HFF-Myc (cell line): ENCODE measurements at regions not wholly inside any gene's neighbourhood (a gene's known extent, or its start where the extent isn't known, plus 50 kb on each side); places are given as distances from the start of the nearest gene placed in this dataset.
"Not testable (repeated sequence)": the region's sequence is repeated elsewhere in the genome, so short reads cannot be mapped to it uniquely, and the experiment has no call there.

Experiments
- DNase-seq: peaks from one replicate; pipeline ENCODE4 v3.0.0-alpha.2; 2011; ENCODE audit warnings: low read depth; ENCODE audit errors: extremely low read depth
- H3K4me3 ChIP-seq: replicated peaks from 2 replicates; pipeline ENCODE4 v1.5.1; 2011; ENCODE audit warnings: low read depth, mild to moderate bottlenecking, control low read depth, low read length
- TF ChIP-seq, protein P1 (sequence below): IDR thresholded peaks from 2 replicates; pipeline ENCODE4 v1.5.1; 2012; ENCODE audit warnings: mild to moderate bottlenecking, low read depth, low read length, control low read depth; ENCODE audit errors: missing control alignments

DNA sequence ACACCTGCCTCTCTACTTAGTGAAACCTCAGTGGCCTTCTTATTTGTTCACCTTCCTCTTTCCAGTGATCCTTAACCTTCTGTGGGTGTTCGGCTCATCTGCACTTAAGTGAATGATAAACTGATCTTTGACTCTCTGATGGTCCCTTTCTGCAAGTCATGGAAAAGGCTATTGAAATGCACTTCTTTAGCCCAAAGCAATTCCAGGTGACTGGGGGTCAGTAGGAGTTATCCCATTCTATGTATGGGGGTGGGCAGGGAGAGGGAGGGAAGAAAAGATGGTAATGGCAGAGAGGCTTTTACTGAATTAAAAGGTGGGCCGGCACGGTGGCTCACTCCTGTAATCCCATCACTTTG is 170.8 kb downstream of the RGS9 start:
- H3K4me3 ChIP-seq, result no peak overlapping the region
- TF ChIP-seq, protein P1, sequence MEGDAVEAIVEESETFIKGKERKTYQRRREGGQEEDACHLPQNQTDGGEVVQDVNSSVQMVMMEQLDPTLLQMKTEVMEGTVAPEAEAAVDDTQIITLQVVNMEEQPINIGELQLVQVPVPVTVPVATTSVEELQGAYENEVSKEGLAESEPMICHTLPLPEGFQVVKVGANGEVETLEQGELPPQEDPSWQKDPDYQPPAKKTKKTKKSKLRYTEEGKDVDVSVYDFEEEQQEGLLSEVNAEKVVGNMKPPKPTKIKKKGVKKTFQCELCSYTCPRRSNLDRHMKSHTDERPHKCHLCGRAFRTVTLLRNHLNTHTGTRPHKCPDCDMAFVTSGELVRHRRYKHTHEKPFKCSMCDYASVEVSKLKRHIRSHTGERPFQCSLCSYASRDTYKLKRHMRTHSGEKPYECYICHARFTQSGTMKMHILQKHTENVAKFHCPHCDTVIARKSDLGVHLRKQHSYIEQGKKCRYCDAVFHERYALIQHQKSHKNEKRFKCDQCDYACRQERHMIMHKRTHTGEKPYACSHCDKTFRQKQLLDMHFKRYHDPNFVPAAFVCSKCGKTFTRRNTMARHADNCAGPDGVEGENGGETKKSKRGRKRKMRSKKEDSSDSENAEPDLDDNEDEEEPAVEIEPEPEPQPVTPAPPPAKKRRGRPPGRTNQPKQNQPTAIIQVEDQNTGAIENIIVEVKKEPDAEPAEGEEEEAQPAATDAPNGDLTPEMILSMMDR, result no peak
- DNase-seq, result no peak

DNA sequence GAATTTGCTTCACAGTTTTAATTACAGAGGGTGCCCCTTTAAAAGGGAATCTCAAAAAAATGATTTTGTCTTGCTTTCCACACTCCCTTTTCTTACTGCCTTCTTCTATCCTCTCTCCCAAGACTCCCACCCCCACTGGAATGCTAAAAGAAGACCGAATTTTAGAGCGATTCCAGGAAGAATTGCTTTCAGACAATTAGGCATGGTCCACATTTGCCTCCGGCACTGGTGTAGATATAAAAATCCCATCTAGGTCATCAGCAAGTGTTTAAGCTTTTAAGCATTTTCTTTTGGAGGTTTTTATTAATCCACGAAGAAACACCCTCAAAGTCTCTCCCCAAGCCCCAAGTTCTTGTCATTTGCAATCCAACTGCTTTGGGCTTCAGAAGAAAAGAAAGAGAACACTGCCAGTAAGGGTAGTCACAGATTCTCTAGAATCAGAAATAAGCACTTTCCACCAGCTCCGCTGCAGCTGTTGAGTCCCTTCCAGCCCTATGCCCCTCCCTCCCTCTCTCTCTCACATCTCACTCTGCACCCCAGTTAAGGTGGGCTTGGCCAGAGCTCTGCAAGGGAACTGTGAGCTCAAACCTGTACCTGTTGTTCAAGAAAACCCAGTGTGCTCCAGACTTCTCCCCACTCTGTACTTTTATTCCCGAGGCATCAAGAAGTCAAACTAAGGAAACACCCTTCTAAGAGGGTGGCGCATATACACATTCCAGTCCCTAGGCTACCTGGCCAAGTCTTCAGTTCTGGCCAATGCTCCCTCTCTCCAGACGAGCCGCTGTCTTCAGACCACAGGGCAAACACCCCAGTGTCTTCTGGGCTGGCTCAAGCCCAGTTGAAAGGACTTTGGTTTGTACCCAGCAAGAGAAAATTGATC is 170.2 kb downstream of the RGS9 start:
- H3K4me3 ChIP-seq, result no peak overlapping the region
- TF ChIP-seq, protein P1, result no peak

DNA sequence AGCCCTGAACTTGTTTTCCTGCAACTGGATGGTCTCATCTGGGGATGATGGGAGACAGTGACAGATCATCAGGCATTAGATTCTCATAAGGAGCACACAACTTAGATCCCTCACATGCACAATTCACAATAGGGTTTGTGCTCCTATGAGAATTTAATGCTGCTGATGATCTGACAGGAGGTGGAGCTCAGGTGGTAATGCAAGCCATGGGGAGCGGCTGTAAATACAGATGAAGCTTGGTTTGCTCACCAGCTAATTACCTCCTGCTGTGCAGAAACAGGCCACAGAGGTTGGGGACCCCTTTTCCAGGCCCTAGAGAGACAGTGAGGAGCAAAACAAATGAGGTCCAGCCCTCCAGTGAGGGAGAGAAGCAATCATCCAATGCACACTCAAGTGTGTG is 168.6 kb downstream of the RGS9 start:
- DNase-seq, result no peak
- no peak overlapping the region for H3K4me3 ChIP-seq
- TF ChIP-seq, protein P1, result no peak

More for the DNA sequence above, 170.2 kb downstream of the RGS9 start:
- DNase-seq, result no peak

DNA sequence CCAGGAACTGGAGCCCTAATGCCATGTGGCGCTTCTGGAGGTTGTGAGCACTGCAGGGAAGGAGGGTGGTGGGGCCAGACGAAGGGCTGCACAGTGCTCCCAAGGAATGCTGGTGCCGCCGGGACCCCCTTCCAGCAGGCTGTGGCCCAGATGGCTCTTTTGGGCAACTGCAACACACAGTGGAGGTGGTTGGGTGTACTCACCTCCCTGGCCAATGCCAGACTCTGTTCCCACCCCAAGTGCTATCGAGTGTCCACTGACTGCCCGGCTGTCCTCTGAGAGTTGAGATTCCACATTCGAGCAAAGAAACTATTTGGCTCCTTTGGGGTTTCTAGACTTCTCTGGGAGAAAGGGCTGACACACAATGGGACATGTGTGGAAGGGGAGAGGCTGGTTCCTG is 167.9 kb downstream of the RGS9 start:
- TF ChIP-seq, protein P1, result no peak
- H3K4me3 ChIP-seq, result no peak overlapping the region
- no peak for DNase-seq

DNA sequence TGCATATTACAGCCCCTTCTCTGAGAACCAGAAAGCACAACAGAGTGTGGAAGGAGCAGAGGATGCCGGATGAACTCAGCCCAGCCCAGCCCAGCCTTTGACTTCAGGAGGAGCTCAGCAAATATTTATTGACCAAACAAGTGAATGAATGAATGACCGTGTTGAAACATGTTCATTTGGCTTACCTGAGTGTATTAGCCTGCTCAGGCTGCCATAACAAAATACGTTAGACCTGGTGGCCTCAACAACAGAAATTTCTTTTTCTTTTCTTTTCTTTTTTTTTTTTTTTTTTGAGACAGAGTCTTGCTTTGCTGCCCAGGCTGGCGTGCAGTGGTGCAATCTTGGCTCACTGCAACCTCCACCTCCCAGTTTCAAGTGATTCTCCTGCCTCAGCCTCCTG is 164.7 kb downstream of the RGS9 start:
- H3K4me3 ChIP-seq, DNase-seq: not testable (repeated sequence)

DNA sequence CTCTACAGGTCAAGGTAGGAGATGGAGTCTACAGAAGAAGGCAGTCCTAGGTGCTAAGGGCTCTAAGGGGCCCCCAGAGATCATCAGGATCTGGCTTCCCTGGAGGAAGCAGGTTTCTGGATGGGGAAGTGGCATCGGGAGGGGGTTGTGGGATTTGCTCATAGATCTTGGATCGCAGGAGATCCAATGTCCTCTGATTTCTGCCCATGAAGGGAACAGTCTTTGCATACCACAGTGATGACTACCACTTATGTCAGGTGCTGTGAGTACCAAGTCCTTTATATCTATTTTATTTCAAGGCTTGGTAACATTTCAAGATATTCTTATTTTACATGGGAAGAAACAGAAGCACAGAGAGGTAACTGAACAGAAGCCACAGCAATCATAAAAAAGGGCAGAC is 164.0 kb downstream of the RGS9 start:
- DNase-seq, result no peak
- TF ChIP-seq, protein P1, result no peak
- no peak overlapping the region for H3K4me3 ChIP-seq

DNA sequence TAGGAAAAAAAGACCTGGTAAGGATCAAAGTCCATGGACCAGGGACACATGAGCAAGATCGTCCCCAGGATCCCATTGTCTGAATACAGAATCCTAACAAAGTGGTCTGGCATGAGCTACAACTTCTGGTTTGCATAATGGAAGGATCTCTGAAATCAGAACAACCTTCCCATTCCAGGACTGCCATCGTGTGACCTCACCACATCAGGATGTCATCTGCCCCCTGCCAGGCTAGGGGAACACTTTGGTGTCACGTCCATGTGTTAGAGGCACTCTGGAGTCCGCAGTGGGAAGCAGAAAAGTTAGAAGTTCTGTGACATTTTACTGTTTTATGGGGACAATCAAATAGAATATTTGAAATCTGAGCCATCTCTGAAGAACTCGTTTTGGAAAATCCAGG is 160.7 kb downstream of the RGS9 start:
- H3K4me3 ChIP-seq, result no peak overlapping the region
- DNase-seq, result no peak
- TF ChIP-seq, protein P1, result no peak
